ENCODE measurements at regions not wholly inside any gene's neighbourhood (a gene's known extent, or its start where the extent isn't known, plus 50 kb on each side); places are given as distances from the start of the nearest gene placed in this dataset.
"Not testable (repeated sequence)": the region's sequence is repeated elsewhere in the genome, so short reads cannot be mapped to it uniquely, and the experiment has no call there.

DNA sequence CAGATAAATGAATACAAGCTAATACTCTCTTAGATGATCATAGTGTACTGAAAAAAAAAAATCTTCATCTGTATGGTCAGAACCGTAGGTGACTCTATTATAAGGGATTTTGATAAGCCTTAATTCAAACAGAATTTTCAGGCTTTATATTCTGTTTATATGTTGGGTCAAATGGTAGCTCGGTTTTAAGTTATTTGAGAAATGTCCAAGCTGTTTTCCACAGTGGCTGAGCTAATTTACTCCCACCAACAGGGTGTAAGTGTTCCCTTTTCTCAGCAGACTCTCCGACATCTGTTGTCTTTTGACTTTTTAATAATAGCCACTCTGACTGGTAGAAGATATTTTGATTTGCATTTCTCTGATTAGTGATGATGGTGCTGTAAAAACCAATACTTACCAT, 328.8 kb upstream of the MAGI2 start:
- TF ChIP-seq, protein P1, sequence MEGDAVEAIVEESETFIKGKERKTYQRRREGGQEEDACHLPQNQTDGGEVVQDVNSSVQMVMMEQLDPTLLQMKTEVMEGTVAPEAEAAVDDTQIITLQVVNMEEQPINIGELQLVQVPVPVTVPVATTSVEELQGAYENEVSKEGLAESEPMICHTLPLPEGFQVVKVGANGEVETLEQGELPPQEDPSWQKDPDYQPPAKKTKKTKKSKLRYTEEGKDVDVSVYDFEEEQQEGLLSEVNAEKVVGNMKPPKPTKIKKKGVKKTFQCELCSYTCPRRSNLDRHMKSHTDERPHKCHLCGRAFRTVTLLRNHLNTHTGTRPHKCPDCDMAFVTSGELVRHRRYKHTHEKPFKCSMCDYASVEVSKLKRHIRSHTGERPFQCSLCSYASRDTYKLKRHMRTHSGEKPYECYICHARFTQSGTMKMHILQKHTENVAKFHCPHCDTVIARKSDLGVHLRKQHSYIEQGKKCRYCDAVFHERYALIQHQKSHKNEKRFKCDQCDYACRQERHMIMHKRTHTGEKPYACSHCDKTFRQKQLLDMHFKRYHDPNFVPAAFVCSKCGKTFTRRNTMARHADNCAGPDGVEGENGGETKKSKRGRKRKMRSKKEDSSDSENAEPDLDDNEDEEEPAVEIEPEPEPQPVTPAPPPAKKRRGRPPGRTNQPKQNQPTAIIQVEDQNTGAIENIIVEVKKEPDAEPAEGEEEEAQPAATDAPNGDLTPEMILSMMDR (IDR thresholded peaks at IDR 0.05) = no peak
- DNase-seq (ENCODE audit: low spot score) (no peak), ATAC-seq (ENCODE audit: low FRiP score) (no peak)

DNA sequence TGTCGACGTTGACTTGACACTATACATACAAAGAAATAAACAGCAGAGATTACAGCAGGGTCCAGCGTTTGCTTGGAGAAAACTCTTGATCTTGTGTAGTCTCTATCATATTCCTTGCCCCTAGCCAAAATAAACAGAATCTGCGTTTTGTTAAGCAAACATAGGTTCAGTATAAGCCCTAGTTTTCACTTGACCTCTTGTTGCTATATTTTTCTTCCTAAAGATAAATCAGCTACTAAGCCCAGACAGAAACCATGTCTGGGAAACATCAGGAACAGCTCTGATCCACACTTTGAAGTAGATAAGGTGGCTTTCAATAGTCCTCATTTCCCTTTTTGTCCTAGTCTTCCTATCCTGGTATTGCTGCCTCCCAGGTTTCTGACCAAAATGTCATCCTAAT, 328.2 kb upstream of the MAGI2 start:
- DNase-seq (ENCODE audit: low spot score) = no peak
- TF ChIP-seq, protein P1 (IDR thresholded peaks at IDR 0.05) = no peak
- no peak for ATAC-seq (ENCODE audit: low FRiP score)

DNA sequence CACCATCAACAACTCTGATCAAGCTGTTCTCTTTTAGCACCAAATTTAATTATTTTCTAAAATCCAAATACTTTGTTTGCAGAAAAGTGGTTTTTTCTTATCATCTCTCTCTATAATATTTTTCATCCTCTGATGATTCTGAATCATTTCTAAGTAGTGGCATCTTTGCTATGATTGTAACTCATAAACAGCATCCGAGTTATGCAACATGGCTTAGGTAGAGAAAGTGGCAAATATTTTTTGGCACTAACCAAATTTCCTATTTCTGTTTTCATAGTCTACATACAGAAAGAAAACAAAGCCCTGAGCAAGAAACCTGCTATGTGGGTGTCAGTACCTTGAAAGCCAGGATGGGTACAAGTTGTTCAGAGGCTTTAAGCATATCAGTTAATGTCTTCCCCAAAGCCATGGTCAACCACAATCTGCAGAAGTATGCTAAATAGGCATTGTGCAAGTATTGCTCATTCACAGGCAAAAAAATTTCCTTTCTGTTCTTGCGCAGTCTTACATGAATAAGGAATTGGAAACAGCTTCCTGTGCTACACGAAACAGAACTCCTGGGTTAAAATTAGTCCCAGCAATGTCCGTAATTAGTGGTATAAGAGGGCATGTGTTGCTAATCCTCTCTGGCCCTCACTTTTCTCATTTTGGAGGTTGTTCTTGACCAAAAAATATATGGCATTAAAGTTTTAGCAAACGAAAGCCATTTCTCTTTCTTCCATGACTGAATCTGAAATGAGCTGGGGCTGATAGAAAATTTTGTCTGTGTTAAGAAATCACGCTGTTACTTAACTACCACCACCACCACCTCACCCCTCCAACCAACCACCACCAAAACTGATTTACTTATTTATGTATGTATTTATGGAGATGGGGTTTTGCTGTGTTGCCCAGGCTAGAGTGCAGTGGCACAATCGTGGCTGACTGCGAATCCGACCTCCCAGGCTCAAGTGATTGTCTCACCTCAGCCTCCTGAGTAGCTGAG, 325.6 kb upstream of the MAGI2 start:
- DNase-seq (ENCODE audit: low spot score) = no peak
- TF ChIP-seq, protein P1 (IDR thresholded peaks at IDR 0.05) = no peak
- ATAC-seq (ENCODE audit: low FRiP score) = no peak

DNA sequence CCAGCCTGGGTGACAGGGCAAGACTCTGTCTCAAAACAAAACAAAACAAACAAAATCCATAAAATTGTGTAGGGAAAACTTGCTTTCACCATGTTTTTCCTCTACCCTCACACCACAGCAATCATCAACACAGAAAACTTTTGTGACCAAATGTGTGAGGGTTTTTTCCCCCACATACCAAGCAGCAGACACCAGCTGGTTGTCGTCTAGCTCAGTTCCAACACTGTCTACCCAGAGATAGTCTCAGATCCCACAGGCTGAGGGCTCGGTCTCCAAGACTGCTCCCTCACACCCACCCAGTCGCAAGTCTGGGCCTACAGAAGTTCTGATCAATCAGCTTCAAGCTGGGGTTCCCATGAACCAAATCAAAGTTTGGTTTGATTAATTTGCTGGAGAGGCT, 322.4 kb upstream of the MAGI2 start:
- TF ChIP-seq, protein P1 (IDR thresholded peaks at IDR 0.05) = no peak
- DNase-seq (ENCODE audit: low spot score) (no peak), ATAC-seq (ENCODE audit: low FRiP score) (no peak)

DNA sequence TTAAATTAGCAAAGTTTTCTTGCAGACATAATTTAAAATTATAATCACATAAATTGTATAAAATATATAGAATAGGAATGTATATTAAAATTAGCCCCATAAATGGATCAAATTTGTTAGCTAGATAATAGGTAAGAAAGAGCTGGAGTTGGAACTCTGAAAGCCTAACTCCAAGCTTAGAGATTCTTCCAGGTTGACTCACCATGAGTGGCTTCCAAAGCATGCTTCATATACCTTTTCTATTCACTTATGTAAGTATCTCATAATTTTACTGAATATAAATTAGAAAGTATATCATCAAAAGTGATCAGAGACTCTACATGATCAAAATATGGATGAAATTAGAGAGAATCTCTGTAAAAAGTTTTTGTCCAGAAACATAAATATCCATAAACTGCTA, 320.7 kb upstream of the MAGI2 start:
- ATAC-seq (ENCODE audit: low FRiP score) = no peak
- DNase-seq (ENCODE audit: low spot score) = no peak
- TF ChIP-seq, protein P1 (IDR thresholded peaks at IDR 0.05) = no peak

DNA sequence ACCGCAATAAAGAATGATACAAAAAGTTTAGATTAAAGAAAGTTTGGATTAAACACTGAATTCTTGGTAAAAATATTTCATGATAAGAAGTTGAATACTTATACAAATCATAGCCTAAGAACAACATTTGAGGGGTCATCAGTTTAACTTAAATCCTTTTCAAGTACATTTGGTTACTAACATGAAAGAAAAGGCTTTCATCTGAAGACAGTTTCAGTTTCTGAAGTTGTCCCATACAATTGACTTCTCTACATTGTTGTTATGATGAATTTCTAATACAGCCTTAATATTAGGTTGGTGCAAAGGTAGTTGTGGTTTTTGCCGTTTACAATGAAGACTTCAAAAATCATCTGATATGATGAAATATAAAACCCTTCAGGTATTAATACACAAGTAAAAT, 317.5 kb upstream of the MAGI2 start:
- TF ChIP-seq, protein P1 (IDR thresholded peaks at IDR 0.05) = no peak
- ATAC-seq (ENCODE audit: low FRiP score) = no peak
- DNase-seq (ENCODE audit: low spot score) = no peak

DNA sequence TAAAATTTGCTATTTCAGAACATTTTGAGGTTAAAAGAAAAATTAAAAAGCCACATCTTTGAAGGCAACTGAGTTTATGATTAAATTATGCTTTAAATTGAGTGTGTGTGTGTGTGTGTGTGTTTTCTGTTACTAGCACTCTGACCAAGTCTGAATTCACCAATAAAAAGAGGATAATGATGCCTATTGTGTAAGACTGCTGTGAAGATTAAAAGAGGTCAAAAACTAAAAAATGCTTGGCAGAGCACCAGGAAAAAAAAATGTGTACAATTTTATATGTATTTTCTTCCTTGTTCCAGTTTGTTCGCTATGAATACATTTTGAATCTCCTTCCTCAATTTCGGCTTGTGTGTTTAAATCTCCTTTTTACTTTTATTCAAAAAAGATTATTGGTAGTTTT, 316.6 kb upstream of the MAGI2 start:
- ATAC-seq (ENCODE audit: low FRiP score) = no peak
- DNase-seq (ENCODE audit: low spot score) = no peak
- TF ChIP-seq, protein P1 (IDR thresholded peaks at IDR 0.05) = no peak

DNA sequence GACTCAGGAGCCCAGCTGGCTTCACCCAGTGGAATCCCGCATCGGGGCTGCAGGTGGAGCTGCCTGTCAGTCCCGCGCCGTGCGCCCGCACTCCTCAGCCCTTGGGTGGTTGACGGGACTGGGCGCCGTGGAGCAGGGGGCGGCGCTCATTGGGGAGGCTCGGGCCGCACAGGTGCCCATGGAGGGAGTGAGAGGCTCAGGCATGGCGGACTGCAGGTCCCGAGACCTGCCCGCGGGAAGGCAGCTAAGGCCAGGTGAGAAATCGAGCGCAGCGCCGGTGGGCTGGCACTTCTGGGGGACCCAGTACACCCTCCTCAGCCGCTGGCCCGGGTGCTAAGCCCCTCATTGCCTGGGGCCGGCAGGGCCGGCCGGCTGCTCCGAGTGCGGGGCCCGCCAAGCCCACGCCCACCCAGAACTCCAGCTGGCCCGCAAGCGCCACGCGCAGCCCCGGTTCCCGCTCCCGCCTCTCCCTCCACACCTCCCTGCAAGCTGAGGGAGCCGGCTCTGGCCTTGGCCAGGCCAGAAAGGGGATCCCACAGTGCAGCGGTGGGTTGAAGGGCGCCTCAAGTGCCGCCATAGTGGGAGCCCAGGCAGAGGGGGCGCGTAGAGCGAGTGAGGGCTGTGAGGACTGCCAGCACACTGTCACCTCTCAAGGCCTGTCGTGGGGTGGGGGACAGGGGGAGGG, 314.6 kb upstream of the MAGI2 start:
- not testable (repeated sequence) for ATAC-seq (ENCODE audit: low FRiP score); DNase-seq (ENCODE audit: low spot score)

DNA sequence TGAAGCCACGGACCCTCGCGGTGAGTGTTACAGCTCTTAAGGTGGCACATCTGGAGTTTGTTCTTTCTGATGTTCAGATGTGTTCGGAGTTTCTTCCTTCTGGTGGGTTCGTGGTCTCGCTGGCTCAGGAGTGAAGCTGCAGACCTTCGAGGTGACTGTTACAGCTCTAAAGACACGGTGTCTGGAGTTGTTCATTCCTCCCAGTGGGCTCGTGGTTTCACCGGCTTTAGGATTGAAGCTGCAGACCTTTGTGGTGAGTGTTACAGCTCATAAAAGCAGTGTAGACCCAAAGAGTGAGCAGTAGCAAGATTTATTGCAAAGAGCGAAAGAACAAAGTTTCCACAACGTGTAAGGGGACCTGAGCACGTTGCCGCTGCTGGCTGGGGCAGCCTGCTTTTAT, 313.7 kb upstream of the MAGI2 start:
- not testable (repeated sequence) for ATAC-seq (ENCODE audit: low FRiP score); DNase-seq (ENCODE audit: low spot score)

Data from omental fat pad (tissue), 3 donors.